Tibial artery (tissue), 4 donors: ENCODE measurements at regions not wholly inside any gene's neighbourhood (a gene's known extent, or its start where the extent isn't known, plus 50 kb on each side); places are given as distances from the start of the nearest gene placed in this dataset.
"Not testable (repeated sequence)": the region's sequence is repeated elsewhere in the genome, so short reads cannot be mapped to it uniquely, and the experiment has no call there.

Source experiments
- DNase-seq, 2 donors: peaks; one replicate each; pipeline ENCODE4 v3.0.0-alpha.2; 2019
- H3K27ac ChIP-seq, 2 donors: fragments of 200-600 bp; sonication (generic) in 1 of 2; 1 replicate in 1 of 2; 2 replicates in 1 of 2; pipeline ENCODE4 v1.5.1; 2018 to 2019; ENCODE audit warnings: mild to moderate bottlenecking in 1 of 2
- H3K27me3 ChIP-seq, 2 donors: fragments of 200-600 bp; sonication (generic) in 1 of 2; one replicate each; pipeline versions ENCODE4 v1.5.1 to v1.6.0; 2016 to 2019
- H3K36me3 ChIP-seq, 3 donors: fragments of 200-600 bp; sonication (generic) in 2 of 3; one replicate each; pipeline ENCODE4 v1.5.1; 2016 to 2019; ENCODE audit warnings: mild to moderate bottlenecking in 2 of 3
- H3K4me1 ChIP-seq, 4 donors: fragments of 200-600 bp; sonication (generic) in 2 of 4; 1 replicate in 3 of 4; 2 replicates in 1 of 4; pipeline ENCODE4 v1.5.1; 2016 to 2019
- H3K4me3 ChIP-seq, 2 donors: fragments of 200-600 bp; sonication (generic) in 1 of 2; 1 replicate in 1 of 2; 2 replicates in 1 of 2; pipeline ENCODE4 v1.5.1; 2018 to 2019; ENCODE audit warnings: mild to moderate bottlenecking in 2 of 2
- H3K9me3 ChIP-seq, 3 donors: fragments of 200-600 bp; sonication (generic) in 1 of 3; one replicate each; pipeline ENCODE4 v1.5.1; 2016 to 2019
- intact Hi-C: fragments of 100-400 bp; cut with DNase I; formaldehyde crosslinking; loops from one replicate; pipeline ENCODE4 v1.15.0; 2023; ENCODE audit warnings: low total_unique reads
- TF ChIP-seq, protein P1 (sequence below), 2 experiments: fragments of 200-600 bp in 1 of 2; fragments of 450-650 bp in 1 of 2; IDR thresholded peaks; one replicate each; pipeline ENCODE4 v1.5.1; 2017 to 2019; ENCODE audit warnings: antibody characterized with exemption in 2 of 2, mild to moderate bottlenecking in 1 of 2, moderate library complexity in 1 of 2

DNA sequence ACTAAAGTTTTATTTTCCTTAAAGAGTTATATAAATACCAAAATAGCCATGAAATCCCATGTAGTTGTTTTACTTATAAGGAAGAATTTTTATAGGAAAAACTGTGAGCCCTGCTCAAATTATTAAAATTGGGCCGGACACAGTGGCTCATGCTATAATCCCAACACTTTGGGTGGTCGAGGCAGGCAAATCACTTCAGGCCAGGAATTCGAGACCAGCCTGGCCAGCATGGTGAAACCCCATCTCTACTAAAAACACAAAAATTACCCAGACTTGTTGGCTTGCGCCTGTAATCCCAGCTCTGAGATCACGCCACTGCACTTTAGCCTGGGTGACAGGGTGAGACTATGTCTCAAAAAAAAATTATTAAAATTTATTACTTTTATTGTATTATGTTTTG is 149.3 kb downstream of the MRPL39 start:
- no peaks in the 10 kb centered on the region for H3K36me3 ChIP-seq
- TF ChIP-seq, protein P1, sequence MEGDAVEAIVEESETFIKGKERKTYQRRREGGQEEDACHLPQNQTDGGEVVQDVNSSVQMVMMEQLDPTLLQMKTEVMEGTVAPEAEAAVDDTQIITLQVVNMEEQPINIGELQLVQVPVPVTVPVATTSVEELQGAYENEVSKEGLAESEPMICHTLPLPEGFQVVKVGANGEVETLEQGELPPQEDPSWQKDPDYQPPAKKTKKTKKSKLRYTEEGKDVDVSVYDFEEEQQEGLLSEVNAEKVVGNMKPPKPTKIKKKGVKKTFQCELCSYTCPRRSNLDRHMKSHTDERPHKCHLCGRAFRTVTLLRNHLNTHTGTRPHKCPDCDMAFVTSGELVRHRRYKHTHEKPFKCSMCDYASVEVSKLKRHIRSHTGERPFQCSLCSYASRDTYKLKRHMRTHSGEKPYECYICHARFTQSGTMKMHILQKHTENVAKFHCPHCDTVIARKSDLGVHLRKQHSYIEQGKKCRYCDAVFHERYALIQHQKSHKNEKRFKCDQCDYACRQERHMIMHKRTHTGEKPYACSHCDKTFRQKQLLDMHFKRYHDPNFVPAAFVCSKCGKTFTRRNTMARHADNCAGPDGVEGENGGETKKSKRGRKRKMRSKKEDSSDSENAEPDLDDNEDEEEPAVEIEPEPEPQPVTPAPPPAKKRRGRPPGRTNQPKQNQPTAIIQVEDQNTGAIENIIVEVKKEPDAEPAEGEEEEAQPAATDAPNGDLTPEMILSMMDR (IDR thresholded peaks at IDR 0.05): no peak
- H3K9me3 ChIP-seq: no peaks in the 10 kb centered on the region
- peaks cover 0 to 14% (median 4%) of the 10 kb centered on the region in 4 donors for H3K4me1 ChIP-seq
- H3K27ac ChIP-seq: no peak overlapping the region
- no peak overlapping the region for H3K4me3 ChIP-seq
- intact Hi-C loops: no loop called here
- no peaks in the 10 kb centered on the region for H3K27me3 ChIP-seq
- DNase-seq: no peak

DNA sequence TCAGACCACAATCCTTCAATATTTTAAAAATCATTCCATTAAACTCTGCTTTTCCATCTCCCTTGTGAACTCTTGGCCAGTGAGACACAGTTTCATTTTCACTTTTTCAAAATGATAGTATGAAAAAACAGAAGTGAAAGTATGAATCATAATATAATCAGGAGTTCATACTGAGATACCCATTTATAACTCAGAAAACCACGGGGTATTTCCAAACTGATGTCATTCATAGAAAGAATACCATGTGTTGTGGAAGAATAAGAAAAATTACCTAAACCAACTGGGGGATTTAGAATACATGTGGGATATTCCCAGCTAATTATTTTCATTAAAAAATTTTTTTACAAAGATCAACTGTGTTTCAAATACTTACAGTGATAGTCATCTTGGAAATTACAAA is 149.9 kb downstream of the MRPL39 start:
- no peak overlapping the region for H3K27ac ChIP-seq

DNA sequence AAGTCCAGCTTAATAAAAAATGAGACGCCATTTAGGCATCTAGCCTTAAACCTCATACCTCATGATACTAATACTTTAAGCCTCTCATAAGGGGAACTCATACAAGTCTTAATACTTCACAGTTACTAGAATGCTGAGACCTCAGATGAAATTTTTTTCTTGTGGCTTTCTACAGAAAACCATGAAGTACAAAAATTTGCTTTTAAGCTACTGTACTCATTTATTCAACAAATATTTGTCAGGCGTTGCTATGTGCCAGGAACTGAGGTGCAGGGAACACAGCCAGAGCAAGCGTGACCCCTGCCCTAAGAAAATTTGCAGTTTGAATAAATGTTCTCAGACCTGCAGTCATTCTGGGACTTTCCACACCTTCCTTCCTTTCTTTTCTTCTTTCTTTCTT is 150.6 kb downstream of the MRPL39 start:
- no peak overlapping the region for H3K27ac ChIP-seq
- H3K4me1 ChIP-seq: peaks cover 0 to 9% (median 3%) of the 10 kb centered on the region in 4 donors
- TF ChIP-seq, protein P1 (IDR thresholded peaks at IDR 0.05): no peak
- H3K27me3 ChIP-seq: no peaks in the 10 kb centered on the region
- H3K4me3 ChIP-seq: no peak overlapping the region
- no peaks in the 10 kb centered on the region for H3K9me3 ChIP-seq
- DNase-seq: no peak
- intact Hi-C loops: no loop called here
- no peaks in the 10 kb centered on the region for H3K36me3 ChIP-seq

More for the DNA sequence above, 149.9 kb downstream of the MRPL39 start:
- H3K9me3 ChIP-seq: no peaks in the 10 kb centered on the region
- H3K27me3 ChIP-seq: no peaks in the 10 kb centered on the region
- no peak overlapping the region for H3K4me3 ChIP-seq
- TF ChIP-seq, protein P1 (IDR thresholded peaks at IDR 0.05): no peak
- H3K4me1 ChIP-seq: peaks cover 0 to 14% (median 4%) of the 10 kb centered on the region in 4 donors
- intact Hi-C loops: no loop called here
- no peaks in the 10 kb centered on the region for H3K36me3 ChIP-seq
- DNase-seq: no peak

DNA sequence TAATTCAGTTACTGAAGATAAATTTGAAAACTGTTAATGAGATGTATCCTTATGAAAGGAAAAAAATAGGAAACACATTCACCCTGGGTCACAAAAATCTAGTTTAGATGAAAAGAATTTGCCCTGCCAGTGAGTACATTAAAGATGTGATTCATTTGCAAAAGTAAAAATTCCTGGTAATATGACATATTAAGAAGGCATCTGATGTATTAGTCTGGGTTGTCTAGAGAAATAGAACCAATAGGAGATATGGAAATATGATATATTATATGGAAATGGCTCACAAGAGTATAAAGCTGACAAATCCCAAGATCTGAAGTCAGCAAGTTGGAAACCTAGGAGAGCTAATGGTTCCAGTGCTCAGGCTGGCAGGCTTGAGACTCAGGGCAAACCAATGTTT is 153.8 kb downstream of the MRPL39 start:
- no peak overlapping the region for H3K27ac ChIP-seq
- intact Hi-C loops: no loop called here
- H3K9me3 ChIP-seq: no peaks in the 10 kb centered on the region
- no peaks in the 10 kb centered on the region for H3K36me3 ChIP-seq
- no peak for DNase-seq
- no peak overlapping the region for H3K4me3 ChIP-seq
- TF ChIP-seq, protein P1 (IDR thresholded peaks at IDR 0.05): no peak
- H3K4me1 ChIP-seq: peaks cover 0 to 5% (median 2%) of the 10 kb centered on the region in 4 donors
- H3K27me3 ChIP-seq: no peaks in the 10 kb centered on the region

DNA sequence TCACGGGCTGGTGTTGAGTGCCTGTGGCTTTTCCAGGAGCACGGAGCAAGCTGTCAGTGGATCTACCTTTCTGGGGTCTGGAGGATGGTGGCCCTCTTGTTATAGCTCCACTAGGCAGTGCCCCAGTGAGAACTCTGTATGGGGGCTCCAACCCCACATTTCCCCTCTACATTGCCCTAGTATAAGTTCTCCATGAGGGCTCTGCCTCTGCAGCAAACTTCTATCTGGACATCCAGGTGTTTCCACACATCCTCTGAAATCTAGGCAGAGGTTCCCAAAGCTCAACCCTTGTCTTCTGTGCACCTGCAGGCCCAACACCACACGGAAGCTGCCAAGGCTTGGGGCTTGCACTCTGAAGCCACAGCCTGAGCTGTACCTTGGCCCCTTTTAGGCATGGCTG is 157.3 kb downstream of the MRPL39 start:
- no peaks in the 10 kb centered on the region for H3K9me3 ChIP-seq
- no peaks in the 10 kb centered on the region for H3K36me3 ChIP-seq
- no peaks in the 10 kb centered on the region for H3K4me1 ChIP-seq
- no peak for DNase-seq
- intact Hi-C loops: no loop called here
- H3K27ac ChIP-seq: no peak overlapping the region
- H3K27me3 ChIP-seq: no peaks in the 10 kb centered on the region
- no peak overlapping the region for H3K4me3 ChIP-seq
- TF ChIP-seq, protein P1 (IDR thresholded peaks at IDR 0.05): no peak

DNA sequence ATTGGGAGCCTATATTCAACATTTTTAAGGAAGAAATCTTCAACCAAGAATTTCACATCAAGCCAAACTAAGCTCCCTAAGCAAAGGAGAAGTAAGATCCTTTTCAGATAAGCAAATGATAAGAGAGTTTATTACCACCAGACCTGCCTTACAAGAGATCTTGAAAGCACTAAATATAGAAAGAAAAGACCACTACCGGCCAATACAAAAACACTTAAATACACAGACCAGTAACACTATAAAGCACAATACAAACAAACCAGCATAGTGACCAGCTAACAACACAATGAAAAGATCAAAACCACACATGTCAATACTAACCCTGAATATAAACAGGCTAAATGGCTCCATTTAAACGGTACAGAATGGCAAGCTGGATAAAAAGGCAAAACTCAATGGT is 165.4 kb downstream of the MRPL39 start:
- Histone ChIP-seq H3K4me3 (no peak overlapping the region), H3K9me3 (no peaks in the 10 kb centered on the region), H3K27me3 (no peaks in the 10 kb centered on the region), H3K36me3 (no peaks in the 10 kb centered on the region), H3K4me1 (no peaks in the 10 kb centered on the region), H3K27ac (no peak overlapping the region)
- no peak for DNase-seq
- intact Hi-C loops: no loop called here
- TF ChIP-seq, protein P1 (IDR thresholded peaks at IDR 0.05): no peak

DNA sequence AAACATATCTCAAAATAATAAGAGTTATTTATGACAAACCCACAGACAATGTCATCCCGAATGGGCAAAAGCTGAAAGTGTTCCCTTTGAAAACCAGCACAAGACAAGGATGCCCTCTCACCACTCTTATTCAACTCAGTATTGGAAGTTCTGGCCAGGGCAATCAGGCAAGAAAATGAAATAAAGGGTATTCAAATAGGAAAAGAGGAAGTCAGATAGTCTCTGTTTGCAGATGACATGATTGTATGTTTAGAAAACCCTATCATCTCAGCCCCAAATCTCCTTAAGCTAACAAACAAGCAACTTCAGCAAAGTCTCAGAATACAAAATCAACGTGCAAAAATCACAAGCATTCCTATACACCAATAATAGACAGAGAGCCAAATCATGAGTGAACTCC is 169.8 kb downstream of the MRPL39 start:
- DNase-seq, intact Hi-C loops, H3K27me3 ChIP-seq, H3K9me3 ChIP-seq, H3K27ac ChIP-seq, H3K4me1 ChIP-seq, H3K36me3 ChIP-seq, H3K4me3 ChIP-seq: not testable (repeated sequence)
